ENCODE measurements at regions not wholly inside any gene's neighbourhood (a gene's known extent, or its start where the extent isn't known, plus 50 kb on each side); places are given as distances from the start of the nearest gene placed in this dataset.

- no peak for TF ChIP-seq FOXA1 (IDR thresholded peaks at IDR 0.05)
- no peak for TF ChIP-seq FOXK2 (IDR thresholded peaks at IDR 0.05)
- TF ChIP-seq SUZ12 (IDR thresholded peaks at IDR 0.05), result no peak
- TF ChIP-seq SP1 (IDR thresholded peaks at IDR 0.05), result no peak
- no peak for TF ChIP-seq ZNF384 (IDR thresholded peaks at IDR 0.05)
Observed at GRCh38 chr6:19137505-19137904, 699.7 kb upstream of the ID4 start.

All from HEK293T (cell line).